Spinal cord (tissue), 9 donors: ENCODE measurements at regions not wholly inside any gene's neighbourhood (a gene's known extent, or its start where the extent isn't known, plus 50 kb on each side); places are given as distances from the start of the nearest gene placed in this dataset.
"Not testable (repeated sequence)": the region's sequence is repeated elsewhere in the genome, so short reads cannot be mapped to it uniquely, and the experiment has no call there.

ENCODE experiments used
- DNase-seq, 6 donors: peaks; one replicate each; pipeline versions ENCODE4 v3.0.0 to v3.0.0-alpha.2; 2013 to 2015; ENCODE audit warnings: low spot score in 6 of 6, low read depth in 4 of 6
- H3K27ac ChIP-seq: one replicate; pipeline ENCODE4 v1.5.1; 2013; ENCODE audit warnings: low read depth, low read length, control low read depth
- H3K27me3 ChIP-seq: one replicate; pipeline ENCODE4 v1.6.1; 2013; ENCODE audit warnings: low read length; ENCODE audit not compliant: control insufficient read depth, insufficient read depth
- H3K36me3 ChIP-seq: one replicate; pipeline ENCODE4 v1.6.1; 2013; ENCODE audit warnings: low read length; ENCODE audit not compliant: control insufficient read depth, insufficient read depth
- H3K4me1 ChIP-seq: one replicate; pipeline ENCODE4 v1.6.1; 2013; ENCODE audit warnings: low read length; ENCODE audit not compliant: control insufficient read depth, insufficient read depth
- H3K4me3 ChIP-seq: one replicate; pipeline ENCODE4 v1.5.1; 2013; ENCODE audit warnings: low read depth, low read length, control low read depth
- H3K9me3 ChIP-seq: one replicate; pipeline ENCODE4 v1.6.1; 2013; ENCODE audit warnings: low read length; ENCODE audit not compliant: control insufficient read depth, insufficient read depth
- WGBS: methylation state at CpG from one replicate; pipeline ENCODE4 v1.1.5; 2013; ENCODE audit warnings: missing lambda C conversion rate; ENCODE audit not compliant: insufficient coverage; 5-methylcytosine and 5-hydroxymethylcytosine counted together
- donor health status: healthy.

DNA sequence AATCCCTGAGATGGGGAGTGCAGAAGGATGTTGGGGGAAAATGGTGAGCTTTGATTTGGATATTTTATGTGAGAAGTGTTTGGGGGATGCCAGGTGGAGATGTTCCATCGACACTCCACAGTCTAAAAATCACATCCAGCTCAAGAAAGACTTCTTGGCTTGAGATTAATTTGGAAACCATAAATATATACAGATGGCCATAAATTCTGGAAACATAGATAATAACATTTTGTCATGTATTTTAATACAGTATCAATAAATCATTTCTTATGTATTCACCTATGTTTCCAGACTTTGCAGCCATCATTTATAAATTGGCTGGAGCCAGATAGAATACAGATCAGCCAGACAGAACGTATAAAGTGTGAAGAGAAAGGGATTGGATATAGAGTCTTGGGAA lies 245.5 kb upstream of the DDHD1 start:
- H3K9me3 ChIP-seq = no peaks in the 10 kb centered on the region
- H3K4me1 ChIP-seq = no peaks in the 10 kb centered on the region
- no peaks in the 10 kb centered on the region for H3K36me3 ChIP-seq
- H3K27me3 ChIP-seq = no peaks in the 10 kb centered on the region
- H3K27ac ChIP-seq = no peak overlapping the region
- WGBS = 93% methylated on average over 1 of the region's 2 CpGs
- DNase-seq = peak in 1 of 6 donors; percentile 26
- H3K4me3 ChIP-seq = no peak overlapping the region

- WGBS = 89% methylated on average over 1 of the region's 4 CpGs
- not testable (repeated sequence) for H3K27me3 ChIP-seq, DNase-seq, H3K9me3 ChIP-seq, H3K4me1 ChIP-seq, H3K27ac ChIP-seq, H3K4me3 ChIP-seq, H3K36me3 ChIP-seq
Measured at GRCh38 chr14:53395267-53395666, 242.1 kb upstream of the DDHD1 start.

- Histone ChIP-seq H3K27me3 (no peaks in the 10 kb centered on the region), H3K27ac (no peak overlapping the region), H3K9me3 (no peaks in the 10 kb centered on the region), H3K4me1 (no peaks in the 10 kb centered on the region), H3K36me3 (no peaks in the 10 kb centered on the region), H3K4me3 (no peak overlapping the region)
- 94% methylated on average over 3 of the region's 4 CpGs for WGBS
- DNase-seq = no peak
Measured at GRCh38 chr14:53391631-53392285, 238.6 kb upstream of the DDHD1 start.

- no peaks in the 10 kb centered on the region for H3K9me3 ChIP-seq
- 100% methylated on average over 1 of the region's 2 CpGs for WGBS
- no peak overlapping the region for H3K4me3 ChIP-seq
- no peaks in the 10 kb centered on the region for H3K36me3 ChIP-seq
- DNase-seq = no peak
- no peaks in the 10 kb centered on the region for H3K27me3 ChIP-seq
- H3K4me1 ChIP-seq = no peaks in the 10 kb centered on the region
- H3K27ac ChIP-seq = no peak overlapping the region
Measured at GRCh38 chr14:53391156-53391555, 238.0 kb upstream of the DDHD1 start.

- H3K4me3 ChIP-seq = no peak overlapping the region
- no peaks in the 10 kb centered on the region for H3K27me3 ChIP-seq
- no peak for DNase-seq
- no peaks in the 10 kb centered on the region for H3K9me3 ChIP-seq
- H3K4me1 ChIP-seq = no peaks in the 10 kb centered on the region
- 93% methylated on average over 7 of the region's 7 CpGs for WGBS
- H3K36me3 ChIP-seq = no peaks in the 10 kb centered on the region
- H3K27ac ChIP-seq = no peak overlapping the region
Measured at GRCh38 chr14:53390008-53390407, 236.9 kb upstream of the DDHD1 start.

- DNase-seq = no peak
- WGBS = no CpG with 5 or more reads among the region's 1 CpG
Measured at GRCh38 chr14:53389202-53389601, 236.1 kb upstream of the DDHD1 start.

GRCh38 chr14:53386362-53386761 lies 233.2 kb upstream of the DDHD1 start:
- Histone ChIP-seq H3K27ac (no peak overlapping the region), H3K4me3 (no peak overlapping the region), H3K4me1 (no peaks in the 10 kb centered on the region), H3K27me3 (no peaks in the 10 kb centered on the region), H3K36me3 (no peaks in the 10 kb centered on the region), H3K9me3 (no peaks in the 10 kb centered on the region)
- DNase-seq = no peak
- WGBS = 91% methylated on average over 2 of the region's 4 CpGs

More at GRCh38 chr14:53389202-53389601, 236.1 kb upstream of the DDHD1 start:
- Histone ChIP-seq H3K36me3 (no peaks in the 10 kb centered on the region), H3K4me3 (no peak overlapping the region), H3K27ac (no peak overlapping the region), H3K27me3 (no peaks in the 10 kb centered on the region), H3K9me3 (no peaks in the 10 kb centered on the region), H3K4me1 (no peaks in the 10 kb centered on the region)

DNA sequence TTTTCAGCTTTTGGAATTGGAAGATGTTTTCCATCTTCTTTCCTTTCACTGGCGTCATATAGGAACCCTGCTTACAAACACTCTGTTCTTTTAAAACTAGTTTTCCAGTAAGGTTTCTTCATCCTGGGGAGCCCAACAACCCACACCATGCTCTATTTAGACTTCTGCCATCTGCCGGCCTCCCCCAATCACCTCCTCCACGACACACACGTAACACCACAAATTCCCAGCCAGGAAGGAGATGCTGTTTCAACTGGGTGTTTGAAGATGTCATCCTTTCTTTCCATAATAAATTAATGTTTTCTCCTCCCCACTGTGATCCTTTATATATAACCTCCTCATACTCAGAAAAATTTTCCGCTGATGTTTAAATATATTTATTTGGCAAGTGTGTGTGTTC lies 231.4 kb upstream of the DDHD1 start:
- DNase-seq = no peak
- 92% methylated on average over 1 of the region's 5 CpGs for WGBS
- Histone ChIP-seq H3K27me3 (no peaks in the 10 kb centered on the region), H3K27ac (no peak overlapping the region), H3K4me3 (no peak overlapping the region), H3K36me3 (no peaks in the 10 kb centered on the region), H3K4me1 (no peaks in the 10 kb centered on the region), H3K9me3 (no peaks in the 10 kb centered on the region)

- no peaks in the 10 kb centered on the region for H3K4me1 ChIP-seq
Measured at GRCh38 chr14:53384073-53384472, 230.9 kb upstream of the DDHD1 start.

GRCh38 chr14:53381895-53382294 lies 228.8 kb upstream of the DDHD1 start:
- Histone ChIP-seq H3K4me1 (no peaks in the 10 kb centered on the region), H3K27ac (no peak overlapping the region), H3K36me3 (no peaks in the 10 kb centered on the region), H3K27me3 (no peaks in the 10 kb centered on the region), H3K4me3 (no peak overlapping the region), H3K9me3 (no peaks in the 10 kb centered on the region)
- WGBS = 95% methylated on average over 2 of the region's 2 CpGs
- DNase-seq = no peak

More at GRCh38 chr14:53384073-53384472, 230.9 kb upstream of the DDHD1 start:
- H3K27me3 ChIP-seq = no peaks in the 10 kb centered on the region
- no peaks in the 10 kb centered on the region for H3K36me3 ChIP-seq
- H3K27ac ChIP-seq = no peak overlapping the region
- H3K4me3 ChIP-seq = no peak overlapping the region
- no peaks in the 10 kb centered on the region for H3K9me3 ChIP-seq
- no peak for DNase-seq
- WGBS = no CpG with 5 or more reads among the region's 1 CpG
